HL-60 (cell line): ENCODE measurements at regions not wholly inside any gene's neighbourhood (a gene's known extent, or its start where the extent isn't known, plus 50 kb on each side); places are given as distances from the start of the nearest gene placed in this dataset.

ENCODE experiments used
- DNase-seq, 2 experiments: peaks; one replicate each; pipeline ENCODE4 v3.0.0-alpha.2; 2010 to 2020; ENCODE audit warnings: low read depth in 1 of 2, low spot score in 1 of 2
- H3K27ac ChIP-seq: fragments of 250-450 bp; sonication (Bioruptor Pico); replicated peaks from 2 replicates; pipeline ENCODE4 v1.5.1; 2020; ENCODE audit warnings: mild to moderate bottlenecking, moderate library complexity
- H3K27me3 ChIP-seq: fragments of 250-450 bp; sonication (Bioruptor Pico); 2 replicates; pipeline ENCODE4 v1.5.1; 2021; ENCODE audit warnings: mild to moderate bottlenecking, moderate library complexity; ENCODE audit not compliant: insufficient read depth, poor library complexity, severe bottlenecking
- H3K4me3 ChIP-seq: replicated peaks from 2 replicates; pipeline ENCODE4 v1.5.1; 2011; ENCODE audit warnings: mild to moderate bottlenecking, control low read depth, low read length; ENCODE audit not compliant: insufficient read depth
- GABPA ChIP-seq: IDR thresholded peaks from 2 replicates; pipeline ENCODE4 v1.6.1; 2012; ENCODE audit warnings: low read depth
- POLR2AphosphoS5 ChIP-seq: IDR thresholded peaks from 2 replicates; pipeline ENCODE4 v1.6.1; 2012; ENCODE audit warnings: low read depth
- REST ChIP-seq: IDR thresholded peaks from 2 replicates; pipeline ENCODE4 v1.6.1; 2012; ENCODE audit warnings: low read depth; ENCODE audit not compliant: insufficient replicate concordance
- SPI1 ChIP-seq: IDR thresholded peaks from 2 replicates; pipeline ENCODE4 v1.6.1; 2012; ENCODE audit warnings: low read depth, mild to moderate bottlenecking, borderline replicate concordance
- TF ChIP-seq, protein P1 (sequence below): IDR thresholded peaks from one replicate; pipeline ENCODE4 v1.5.1; 2011; ENCODE audit warnings: low read length, control low read depth, inconsistent platforms; ENCODE audit not compliant: insufficient read depth

DNA sequence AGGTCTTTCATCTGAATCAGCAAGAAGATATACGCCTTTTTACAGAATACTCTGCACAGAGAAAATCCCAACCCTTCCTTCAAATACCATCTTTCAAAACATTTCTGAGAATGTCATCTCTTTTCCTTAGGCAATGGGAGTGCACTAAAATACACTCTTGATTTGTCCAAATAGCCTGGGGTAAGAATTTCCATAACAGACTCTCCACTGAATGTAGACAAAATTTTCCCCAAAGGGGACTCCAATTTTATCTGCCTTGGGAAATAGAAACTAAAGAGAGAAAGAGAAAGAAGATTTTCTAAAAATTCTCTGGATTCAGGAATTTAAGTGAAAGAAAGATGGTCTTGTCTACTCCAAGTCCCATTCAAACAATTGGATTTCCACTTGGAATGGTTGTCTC, 394.5 kb upstream of the CHAC2 start:
- TF ChIP-seq SPI1 (no peak), REST (no peak)
- TF ChIP-seq, protein P1, sequence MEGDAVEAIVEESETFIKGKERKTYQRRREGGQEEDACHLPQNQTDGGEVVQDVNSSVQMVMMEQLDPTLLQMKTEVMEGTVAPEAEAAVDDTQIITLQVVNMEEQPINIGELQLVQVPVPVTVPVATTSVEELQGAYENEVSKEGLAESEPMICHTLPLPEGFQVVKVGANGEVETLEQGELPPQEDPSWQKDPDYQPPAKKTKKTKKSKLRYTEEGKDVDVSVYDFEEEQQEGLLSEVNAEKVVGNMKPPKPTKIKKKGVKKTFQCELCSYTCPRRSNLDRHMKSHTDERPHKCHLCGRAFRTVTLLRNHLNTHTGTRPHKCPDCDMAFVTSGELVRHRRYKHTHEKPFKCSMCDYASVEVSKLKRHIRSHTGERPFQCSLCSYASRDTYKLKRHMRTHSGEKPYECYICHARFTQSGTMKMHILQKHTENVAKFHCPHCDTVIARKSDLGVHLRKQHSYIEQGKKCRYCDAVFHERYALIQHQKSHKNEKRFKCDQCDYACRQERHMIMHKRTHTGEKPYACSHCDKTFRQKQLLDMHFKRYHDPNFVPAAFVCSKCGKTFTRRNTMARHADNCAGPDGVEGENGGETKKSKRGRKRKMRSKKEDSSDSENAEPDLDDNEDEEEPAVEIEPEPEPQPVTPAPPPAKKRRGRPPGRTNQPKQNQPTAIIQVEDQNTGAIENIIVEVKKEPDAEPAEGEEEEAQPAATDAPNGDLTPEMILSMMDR = no peak
- H3K27ac ChIP-seq = no peak overlapping the region
- no peak for DNase-seq
- H3K27me3 ChIP-seq = no peaks in the 10 kb centered on the region
- no peak overlapping the region for H3K4me3 ChIP-seq

DNA sequence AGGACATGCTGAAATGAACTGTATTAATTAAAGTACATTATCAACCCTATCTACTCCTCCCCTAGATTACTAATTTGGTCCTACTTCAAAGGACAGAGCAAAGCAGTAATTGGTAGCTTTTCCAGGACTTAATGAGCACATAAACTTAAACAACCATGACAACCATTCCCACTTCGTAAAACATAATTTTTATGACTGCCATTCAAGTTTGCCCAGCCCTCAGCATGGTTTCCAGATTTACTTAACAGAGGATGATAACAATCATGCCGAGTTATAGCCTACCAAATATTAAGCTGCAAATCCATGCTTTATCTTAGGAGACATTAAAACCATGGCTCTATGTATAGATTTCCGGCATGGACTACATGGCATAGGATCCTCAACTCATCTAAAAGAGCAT, 401.1 kb upstream of the CHAC2 start:
- no peak for DNase-seq
- H3K27me3 ChIP-seq = no peaks in the 10 kb centered on the region

DNA sequence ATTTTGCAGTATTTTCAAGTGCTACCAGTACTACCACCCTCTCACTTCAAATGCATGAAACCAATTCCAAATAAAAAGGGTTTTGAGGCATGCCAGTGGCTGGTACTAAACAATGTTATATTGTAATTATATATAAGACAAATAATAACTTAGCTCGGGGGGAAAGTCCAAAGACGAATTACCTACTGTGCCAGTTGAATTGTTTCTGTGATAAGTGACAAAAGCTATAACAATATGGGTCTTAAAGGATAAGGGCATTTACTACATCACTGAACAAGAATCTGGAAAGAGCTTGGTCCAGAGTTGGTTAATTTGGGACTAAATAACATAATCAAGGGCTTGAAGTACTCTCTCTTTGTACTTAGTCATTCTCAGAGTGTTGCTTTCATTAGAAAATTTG, 404.7 kb upstream of the CHAC2 start:
- no peak for DNase-seq
- Histone ChIP-seq H3K27ac (no peak overlapping the region), H3K27me3 (no peaks in the 10 kb centered on the region), H3K4me3 (no peak overlapping the region)
- TF ChIP-seq SPI1 (no peak), REST (no peak), POLR2AphosphoS5 (no peak), GABPA (no peak)
- TF ChIP-seq, protein P1 = no peak

More for the DNA sequence above, 401.1 kb upstream of the CHAC2 start:
- TF ChIP-seq, protein P1 = no peak
- no peak for TF ChIP-seq SPI1
- TF ChIP-seq REST = no peak
- TF ChIP-seq GABPA = no peak
- no peak for TF ChIP-seq POLR2AphosphoS5
- no peak overlapping the region for H3K27ac ChIP-seq
- H3K4me3 ChIP-seq = no peak overlapping the region
